NCI-H1694 treated with DMSO at 0.1 percent for 48 hours (cell line): ENCODE measurements at regions not wholly inside any gene's neighbourhood (a gene's known extent, or its start where the extent isn't known, plus 50 kb on each side); places are given as distances from the start of the nearest gene placed in this dataset.

Experiments
- DNase-seq: peaks from one replicate; lab custom pipeline; 2025; lab: John Stamatoyannopoulos, UW

DNA sequence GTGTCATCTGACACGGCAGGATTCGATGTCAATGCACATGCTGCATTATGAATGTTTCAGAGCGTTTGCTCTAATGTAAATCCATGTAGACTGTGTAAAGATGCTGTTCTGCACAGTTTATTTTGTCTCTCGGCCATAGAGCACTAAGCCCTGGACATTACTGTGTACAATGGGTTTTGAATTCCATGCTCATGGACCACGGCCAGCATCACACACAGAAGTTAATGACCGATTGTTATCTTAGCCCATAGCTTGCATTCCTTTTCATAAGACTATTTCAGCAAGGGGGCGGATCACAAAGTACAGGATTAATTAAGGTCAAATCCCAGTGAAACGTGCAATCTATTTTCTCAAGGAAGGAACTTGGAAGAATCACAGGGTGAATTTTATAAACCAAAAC is 286.1 kb upstream of the TENM3 start:
- no peak for DNase-seq

DNA sequence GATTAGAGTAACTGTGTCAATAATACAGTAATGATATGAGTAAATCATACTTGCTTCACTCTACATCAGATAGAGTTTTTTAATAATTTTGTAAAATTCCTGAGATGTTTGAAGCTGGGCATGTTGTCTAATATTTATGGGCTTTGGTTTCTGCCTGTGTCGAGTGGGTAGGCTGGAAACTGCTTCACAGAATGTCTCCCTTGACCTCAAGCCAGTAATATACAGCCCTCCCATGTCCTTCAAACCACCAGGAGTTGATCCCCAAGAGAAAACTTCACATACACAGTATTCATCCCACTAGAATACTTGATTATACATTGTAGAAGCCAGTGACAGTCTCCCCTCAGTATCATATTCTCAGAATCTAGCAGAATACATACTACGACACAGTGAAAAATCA is 284.8 kb upstream of the TENM3 start:
- no peak for DNase-seq

GRCh38 chr4:181959121-181959520 is 284.1 kb upstream of the TENM3 start:
- no peak for DNase-seq

- DNase-seq, result no peak
Measured at GRCh38 chr4:181960384-181960783, 282.8 kb upstream of the TENM3 start.

- DNase-seq, result no peak
Measured at GRCh38 chr4:181962321-181962720, 280.9 kb upstream of the TENM3 start.

DNA sequence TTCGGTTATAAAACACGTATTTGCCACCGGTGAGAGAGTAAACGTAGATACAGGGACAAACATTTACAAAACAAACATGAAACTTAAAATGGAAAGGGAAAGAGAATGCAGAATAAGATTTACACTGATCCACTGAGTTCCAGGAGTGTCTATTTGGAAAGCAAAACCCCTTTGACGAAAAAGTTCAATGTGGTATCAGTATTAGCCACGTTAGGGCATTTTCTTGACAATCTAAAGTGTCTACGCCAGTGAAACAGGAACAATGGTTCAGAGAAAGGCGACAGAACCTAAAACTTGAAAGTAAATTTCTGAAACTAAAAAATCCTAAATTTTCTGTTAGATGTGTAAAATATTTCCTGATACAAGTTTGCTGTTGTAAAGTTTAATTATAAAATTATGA is 278.5 kb upstream of the TENM3 start:
- no peak for DNase-seq

DNA sequence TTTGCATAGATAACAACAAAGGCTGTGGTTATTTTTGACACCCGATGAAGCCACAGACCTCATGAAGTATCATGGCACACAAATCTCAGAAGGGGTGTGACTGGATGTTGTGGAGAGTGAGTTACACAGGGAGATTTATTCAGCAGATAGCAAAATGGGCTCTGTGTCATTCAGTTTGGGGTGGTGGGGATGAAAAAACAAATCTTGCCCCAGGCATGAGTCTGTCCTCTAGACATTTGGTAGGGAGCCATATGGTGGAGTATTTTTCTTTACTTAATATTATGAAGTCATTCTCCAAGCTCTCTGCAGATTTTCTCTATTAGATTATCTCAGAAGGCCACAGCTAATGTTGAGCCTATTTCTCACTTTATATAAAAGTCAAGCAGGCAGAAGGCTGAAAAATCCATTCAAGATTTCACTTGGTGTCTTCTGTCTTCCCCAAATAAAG is 277.1 kb upstream of the TENM3 start:
- no peak for DNase-seq

DNA sequence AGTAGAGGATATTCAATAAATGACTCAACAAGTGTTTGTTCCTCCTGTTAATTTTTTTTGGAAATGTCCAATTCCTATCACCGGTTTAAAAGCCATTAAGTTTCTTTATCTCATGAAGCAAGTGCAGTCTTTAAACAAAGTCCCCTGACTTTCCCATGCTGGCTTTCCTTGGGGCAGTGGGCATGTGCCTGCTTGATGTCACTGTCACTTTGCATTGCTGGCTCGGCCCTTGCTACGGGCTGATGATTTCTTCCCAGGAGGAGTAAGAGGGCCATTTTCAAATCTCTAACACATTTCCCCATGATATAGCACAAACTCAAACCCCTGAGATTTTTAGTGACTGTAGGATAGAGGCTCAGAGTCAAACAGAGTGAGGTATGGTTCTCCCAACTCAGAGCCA is 275.8 kb upstream of the TENM3 start:
- DNase-seq, result no peak

GRCh38 chr4:181968371-181968770 is 274.8 kb upstream of the TENM3 start:
- DNase-seq, result no peak

DNA sequence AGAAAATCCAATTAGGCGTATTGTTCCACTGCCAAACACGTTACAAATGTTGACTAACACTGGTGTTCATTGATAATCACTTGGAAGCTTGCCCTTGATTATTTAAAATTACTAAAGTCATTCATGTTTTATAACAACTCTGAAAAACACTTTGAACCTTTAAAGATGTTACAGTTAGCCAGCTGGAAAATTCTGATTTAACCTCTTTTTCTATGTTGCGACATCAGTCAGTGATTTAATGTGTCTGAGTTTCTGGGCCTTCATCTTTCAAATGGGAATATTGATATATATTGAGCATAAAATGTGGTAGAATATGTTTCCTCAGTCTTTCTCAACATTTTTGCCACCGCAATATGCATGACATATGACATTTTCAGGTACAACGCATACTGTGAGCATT is 274.1 kb upstream of the TENM3 start:
- no peak for DNase-seq

DNA sequence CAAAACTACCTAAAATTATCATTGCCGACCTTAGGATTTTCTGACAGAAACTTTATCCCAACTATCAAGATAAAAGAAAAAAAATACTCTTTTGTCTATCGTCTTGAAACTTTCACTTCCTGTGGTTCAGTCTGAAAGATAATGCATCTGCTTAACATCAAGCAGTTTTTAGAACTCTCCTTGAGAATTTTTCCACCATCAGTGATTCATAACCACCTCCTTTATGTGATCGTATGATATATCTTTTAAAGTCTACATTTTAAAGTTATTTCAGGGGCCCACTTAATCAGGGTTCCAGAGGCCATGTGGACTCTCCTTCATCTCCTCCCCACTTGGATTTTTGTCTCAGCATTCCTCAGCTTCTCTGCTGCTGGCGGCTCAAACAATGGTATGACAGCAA is 272.8 kb upstream of the TENM3 start:
- no peak for DNase-seq

- DNase-seq, result no peak
Measured at GRCh38 chr4:181971411-181971810, 271.8 kb upstream of the TENM3 start.

- DNase-seq, result no peak
Measured at GRCh38 chr4:181971973-181972372, 271.2 kb upstream of the TENM3 start.

- no peak for DNase-seq
Measured at GRCh38 chr4:181976764-181977163, 266.4 kb upstream of the TENM3 start.

DNA sequence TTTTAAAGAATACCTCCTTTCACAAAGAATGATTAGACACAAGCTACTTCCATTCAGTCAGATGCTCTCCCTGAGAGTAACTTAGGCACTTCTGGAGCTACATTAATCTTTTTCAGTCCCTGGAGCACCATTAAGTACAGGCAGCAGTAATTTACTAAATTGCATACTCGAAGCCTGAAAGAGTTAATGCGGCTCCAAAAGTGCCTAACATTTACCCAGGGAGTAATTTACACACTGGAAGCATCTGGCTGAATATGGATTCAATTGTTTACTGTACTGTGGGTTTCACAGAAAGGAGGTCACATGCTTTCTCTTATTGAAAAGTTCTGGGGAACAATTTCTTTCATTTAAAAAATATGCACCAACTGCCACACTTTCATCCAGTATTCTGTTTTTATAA is 260.8 kb upstream of the TENM3 start:
- DNase-seq, result no peak

DNA sequence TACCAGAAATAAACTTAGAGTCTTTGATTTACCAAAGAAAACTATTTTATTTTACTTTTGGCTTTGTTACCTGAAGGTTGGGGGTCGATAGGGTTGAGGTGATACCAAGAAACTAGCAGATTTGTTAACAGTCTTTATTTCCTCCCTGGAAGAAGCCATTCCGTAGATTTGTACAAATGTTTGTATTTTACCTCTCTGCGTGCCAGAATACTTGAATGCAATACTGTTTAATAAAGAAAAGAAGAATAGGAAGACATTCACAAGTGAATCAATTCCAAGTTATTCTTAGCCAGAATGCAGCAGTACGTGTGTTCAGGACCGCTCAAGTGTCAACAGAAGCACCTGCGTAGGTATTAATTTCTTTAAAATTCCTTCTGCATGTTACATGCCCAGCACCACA is 260.3 kb upstream of the TENM3 start:
- no peak for DNase-seq

DNA sequence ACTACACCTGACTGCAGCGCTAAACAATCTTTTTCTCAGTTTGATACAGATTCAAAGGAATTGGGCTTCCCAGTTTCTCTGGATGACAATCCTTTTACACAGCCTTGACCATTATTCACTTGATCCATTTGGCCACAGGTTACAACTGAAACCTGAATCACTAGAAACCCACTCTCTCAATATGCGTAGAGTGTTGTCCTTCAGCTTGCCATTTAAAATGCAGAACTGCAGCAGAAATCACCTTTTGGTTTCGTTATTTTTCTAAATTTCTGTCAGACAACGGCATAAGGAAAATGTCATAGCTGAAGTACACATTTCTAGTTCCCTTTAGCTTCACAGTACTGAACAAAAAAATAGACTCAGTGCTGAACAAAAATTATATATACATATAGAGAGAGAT is 255.8 kb upstream of the TENM3 start:
- no peak for DNase-seq

DNA sequence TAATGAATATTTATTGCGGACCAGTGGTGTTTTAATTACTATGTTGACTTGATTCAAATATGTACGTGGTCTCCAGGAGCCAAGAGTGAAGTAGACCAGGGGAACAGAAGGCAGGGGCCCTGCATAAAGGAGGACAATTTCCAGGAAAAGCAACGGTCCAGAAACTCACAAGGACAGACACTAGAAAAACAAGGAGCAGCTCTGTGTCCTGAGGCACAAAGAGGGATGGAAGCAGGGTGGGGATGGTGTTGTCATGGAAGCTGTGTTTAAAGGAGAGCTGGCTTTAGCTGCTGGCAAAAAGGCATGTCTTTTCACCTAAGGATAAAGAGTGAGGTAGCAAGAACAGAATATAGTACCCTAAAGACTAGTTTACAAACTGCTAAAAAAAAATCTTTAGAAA is 254.1 kb upstream of the TENM3 start:
- no peak for DNase-seq

DNA sequence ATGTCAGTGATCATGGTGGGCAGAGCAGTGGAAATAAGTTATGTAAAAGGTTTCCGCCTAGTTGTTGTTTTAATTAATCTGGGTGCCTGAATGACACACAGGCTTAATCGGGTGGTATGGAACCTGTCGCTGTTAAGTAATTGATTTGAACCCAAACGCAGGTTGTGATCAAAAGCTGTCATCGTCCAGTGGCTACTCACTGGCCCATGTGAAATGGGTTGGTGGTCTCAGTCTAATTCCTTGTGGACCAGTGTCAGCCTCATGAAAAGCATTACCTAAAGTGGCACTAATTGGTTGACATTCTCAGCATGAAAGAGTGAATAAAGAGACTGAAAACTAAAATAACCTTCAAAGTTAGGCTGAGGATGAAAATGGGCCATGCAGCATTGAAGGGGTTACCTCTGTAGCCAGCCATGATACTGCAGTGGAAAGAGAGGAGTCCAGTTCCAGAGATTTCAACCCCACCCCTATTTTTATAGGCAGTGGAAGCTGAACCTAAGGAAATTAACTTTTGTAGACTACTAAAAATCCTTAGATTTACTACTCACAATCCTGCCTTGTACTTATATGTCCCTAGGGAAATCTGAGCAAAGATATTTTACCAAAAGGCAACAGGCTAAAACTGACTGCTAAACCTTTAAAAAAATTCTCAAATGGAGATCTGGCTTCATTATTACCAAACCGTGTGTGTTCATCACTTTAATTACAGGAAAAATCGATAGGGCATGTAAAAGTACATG is 251.7 kb upstream of the TENM3 start:
- DNase-seq, result no peak

GRCh38 chr4:181998398-181999295 is 244.6 kb upstream of the TENM3 start:
- no peak for DNase-seq

GRCh38 chr4:182000077-182000476 is 243.1 kb upstream of the TENM3 start:
- DNase-seq, result no peak

GRCh38 chr4:182010876-182011275 is 232.3 kb upstream of the TENM3 start:
- no peak for DNase-seq

DNA sequence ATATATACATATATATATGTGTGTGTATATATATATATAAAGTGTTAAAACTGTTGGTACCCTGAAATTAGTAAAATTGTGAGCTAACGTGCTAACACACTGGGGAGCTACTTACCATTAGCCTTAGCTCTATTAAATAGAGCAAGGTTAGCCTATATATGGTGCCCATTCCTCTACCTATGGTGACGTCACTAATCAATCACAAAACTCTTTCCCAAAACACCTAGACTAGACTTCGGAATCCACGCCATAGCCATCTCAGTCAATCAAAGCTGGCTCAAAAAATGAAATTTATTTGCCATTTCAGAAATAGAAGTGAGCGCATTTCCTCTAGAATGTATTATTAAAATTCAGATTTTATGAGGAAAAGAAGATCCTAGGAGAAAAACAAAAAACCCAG is 229.0 kb upstream of the TENM3 start:
- DNase-seq, result no peak
